ENCODE measurements at regions not wholly inside any gene's neighbourhood (a gene's known extent, or its start where the extent isn't known, plus 50 kb on each side); places are given as distances from the start of the nearest gene placed in this dataset.

DNA sequence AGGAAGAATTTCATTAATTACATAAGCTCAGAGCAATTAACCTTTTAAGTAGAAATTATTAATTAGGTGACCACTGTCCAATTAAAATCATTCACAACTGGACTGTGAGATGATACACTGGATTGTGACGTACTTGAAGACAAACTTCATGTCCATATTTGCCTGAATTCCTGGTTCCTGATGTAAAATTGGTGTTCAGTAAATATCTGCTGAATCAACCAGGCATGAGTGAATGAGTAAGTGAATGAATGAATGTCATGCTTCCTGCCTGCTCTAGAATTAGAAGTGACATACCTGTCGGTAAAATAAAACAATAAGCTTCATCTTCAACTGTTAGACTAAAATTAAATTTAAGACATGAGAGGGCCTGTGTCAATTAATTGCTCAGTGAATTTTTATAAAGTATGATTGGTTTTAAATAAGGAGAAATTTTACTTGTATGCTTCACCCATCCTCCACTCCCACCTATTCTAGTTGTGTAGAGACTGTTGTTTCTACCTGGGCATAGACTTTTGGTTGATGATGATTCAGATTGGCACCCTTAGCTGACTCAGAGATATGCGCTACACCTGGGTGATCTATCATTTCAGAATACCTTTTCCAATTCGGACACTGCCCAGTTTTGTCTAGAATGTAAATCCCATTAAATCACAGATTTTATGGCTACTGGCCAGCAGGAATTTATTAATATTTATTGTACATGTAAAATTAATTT, 56.9 kb upstream of the PTGS2 start:
- Histone ChIP-seq H3K36me3 (ENCODE audit: insufficient read depth, low read length) (no peaks in the 10 kb centered on the region), H3K27me3 (ENCODE audit: insufficient read depth, low read length) (no peaks in the 10 kb centered on the region), H3K27ac (ENCODE audit: low read depth, low read length) (no peak overlapping the region), H3K4me1 (ENCODE audit: control insufficient read depth, insufficient read depth, low read length, unreplicated experiment) (peaks cover 9% of the 10 kb centered on the region), H2AFZ (ENCODE audit: low read length, unreplicated experiment) (no peak overlapping the region), H3K79me2 (ENCODE audit: control insufficient read depth, insufficient read depth, low read length, unreplicated experiment) (no peaks in the 10 kb centered on the region), H3K4me3 (ENCODE audit: low read depth, low read length) (no peak overlapping the region)

DNA sequence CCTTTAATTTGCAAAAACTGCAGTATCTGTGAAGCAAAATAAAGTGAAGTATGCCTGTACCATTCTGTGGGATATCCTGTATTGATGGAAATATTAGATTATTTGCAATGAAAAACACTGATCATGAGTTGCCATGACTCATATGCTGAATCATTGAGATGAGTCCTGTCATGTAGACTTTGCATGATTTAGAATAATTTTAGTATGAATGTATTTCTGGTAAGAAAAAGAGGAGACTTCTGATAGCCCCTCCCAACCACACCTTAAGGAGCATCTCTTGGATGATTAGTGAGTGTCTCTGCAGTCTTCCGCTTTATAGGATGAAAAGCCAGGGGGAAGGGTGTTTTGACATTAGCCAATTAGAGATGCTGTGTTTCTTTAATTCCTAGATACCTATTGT, 55.2 kb upstream of the PTGS2 start:
- H3K79me2 ChIP-seq (ENCODE audit: control insufficient read depth, insufficient read depth, low read length, unreplicated experiment), result no peaks in the 10 kb centered on the region
- H3K4me3 ChIP-seq (ENCODE audit: low read depth, low read length), result no peak overlapping the region
- H3K36me3 ChIP-seq (ENCODE audit: insufficient read depth, low read length), result no peaks in the 10 kb centered on the region
- no peak overlapping the region for H2AFZ ChIP-seq (ENCODE audit: low read length, unreplicated experiment)
- peaks cover 9% of the 10 kb centered on the region for H3K4me1 ChIP-seq (ENCODE audit: control insufficient read depth, insufficient read depth, low read length, unreplicated experiment)
- no peaks in the 10 kb centered on the region for H3K27me3 ChIP-seq (ENCODE audit: insufficient read depth, low read length)
- no peak overlapping the region for H3K27ac ChIP-seq (ENCODE audit: low read depth, low read length)

DNA sequence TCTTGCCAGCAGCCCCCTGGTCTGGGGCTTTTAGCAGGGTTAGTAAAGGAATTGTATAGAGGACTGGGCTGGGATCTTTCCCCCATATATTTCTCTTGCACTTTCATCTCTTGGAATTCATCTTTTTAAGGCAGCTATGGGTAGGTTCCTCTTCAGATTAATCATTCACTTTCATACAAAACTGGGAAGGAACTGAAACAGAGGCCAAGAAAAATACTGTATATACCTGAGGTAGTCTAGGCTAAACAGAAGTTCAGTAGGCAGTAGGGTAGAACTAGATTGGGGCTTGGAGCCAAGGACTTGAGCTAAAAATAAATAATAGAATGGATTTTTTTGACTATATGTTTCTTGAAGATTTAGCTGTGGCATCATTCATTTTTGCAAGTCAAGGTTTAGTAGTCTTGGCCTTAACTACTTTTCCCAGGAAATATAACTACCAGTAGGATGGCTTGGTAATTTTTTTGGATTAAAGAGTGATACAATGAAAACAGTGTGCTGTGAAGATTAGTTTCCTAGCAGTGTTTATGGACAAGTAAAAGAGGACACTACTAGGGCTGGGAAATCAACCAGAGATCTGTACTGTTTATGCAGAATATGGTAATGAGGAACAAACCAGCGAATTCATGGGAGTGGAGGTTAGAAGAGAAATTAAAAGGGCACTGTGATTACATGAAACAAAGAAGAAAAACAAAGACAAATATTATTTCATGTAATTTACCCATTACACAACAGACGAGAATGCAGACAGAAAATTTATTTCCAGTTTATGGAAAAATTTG, 50.9 kb upstream of the PTGS2 start:
- no peaks in the 10 kb centered on the region for H3K79me2 ChIP-seq (ENCODE audit: control insufficient read depth, insufficient read depth, low read length, unreplicated experiment)
- peaks cover 9% of the 10 kb centered on the region for H3K4me1 ChIP-seq (ENCODE audit: control insufficient read depth, insufficient read depth, low read length, unreplicated experiment)
- no peaks in the 10 kb centered on the region for H3K36me3 ChIP-seq (ENCODE audit: insufficient read depth, low read length)
- H3K27ac ChIP-seq (ENCODE audit: low read depth, low read length), result no peak overlapping the region
- no peak overlapping the region for H2AFZ ChIP-seq (ENCODE audit: low read length, unreplicated experiment)
- no peaks in the 10 kb centered on the region for H3K27me3 ChIP-seq (ENCODE audit: insufficient read depth, low read length)
- H3K4me3 ChIP-seq (ENCODE audit: low read depth, low read length), result no peak overlapping the region
